A549 (cell line): ENCODE measurements at regions not wholly inside any gene's neighbourhood (a gene's known extent, or its start where the extent isn't known, plus 50 kb on each side); places are given as distances from the start of the nearest gene placed in this dataset.

Experiments
- ATAC-seq, 2 experiments: fragments of 200-7000 bp in 1 of 2; fragments of >200 bp in 1 of 2; cut with Nextera tagmentation in 1 of 2; cut with Tn5 transposase in 1 of 2; 3 replicates each; pipeline versions ENCODE4 v1.8.0 to v1.9.1; 2018 to 2020; ENCODE audit warnings: mild to moderate bottlenecking in 1 of 2, moderate library complexity in 1 of 2
- CTCF ChIA-PET: fragments of 300-600 bp; sonication (Branson Sonifier 250); formaldehyde crosslinking; extraction: SDS; loops from one replicate; lab custom pipeline; 2021; ENCODE audit warnings: antibody characterized with exemption, inconsistent platforms; lab: Yijun Ruan, JAX
- POLR2A ChIA-PET: fragments of 350-600 bp; formaldehyde crosslinking; extraction: SDS; loops from one replicate; lab custom pipeline; 2021; ENCODE audit warnings: antibody characterized with exemption, inconsistent platforms; lab: Yijun Ruan, JAX
- DNase-seq, 2 experiments: peaks; one replicate each; pipeline versions ENCODE4 v3.0.0 to v3.0.0-alpha.2; 2011 to 2016; ENCODE audit warnings: low read depth in 1 of 2, low spot score in 1 of 2
- FAIRE-seq: peaks from 2 replicates; lab custom pipeline; 2011; peaks lifted over from hg19 to GRCh38; lab: Jason Lieb, UNC
- H3K27ac ChIP-seq, 2 experiments: fragments of >200 bp; sonication (Bioruptor Twin); formaldehyde crosslinking; 3 replicates each; pipeline ENCODE4 v1.5.1; 2016 to 2017
- H3K4me1 ChIP-seq: fragments of >200 bp; sonication (Bioruptor Twin); formaldehyde crosslinking; 3 replicates; pipeline ENCODE4 v1.6.1; 2016
- H3K4me2 ChIP-seq: fragments of >200 bp; sonication (Bioruptor Twin); formaldehyde crosslinking; 3 replicates; pipeline ENCODE4 v1.6.1; 2016
- H3K4me3 ChIP-seq: fragments of >200 bp; sonication (Bioruptor Twin); formaldehyde crosslinking; 3 replicates; pipeline ENCODE4 v1.5.1; 2016
- H3K9me3 ChIP-seq: fragments of >200 bp; sonication (Bioruptor Twin); formaldehyde crosslinking; 3 replicates; pipeline ENCODE4 v1.6.1; 2016
- CBX2 ChIP-seq: fragments of 200-600 bp; sonication (generic); IDR thresholded peaks from 2 replicates; pipeline ENCODE4 v1.6.1; 2016; ENCODE audit warnings: low read depth, mild to moderate bottlenecking, borderline replicate concordance
- CEBPB ChIP-seq, 2 experiments: fragments of >200 bp in 1 of 2; sonication (Bioruptor Twin) in 1 of 2; formaldehyde crosslinking in 1 of 2; IDR thresholded peaks; 2 replicates each; pipeline ENCODE4 v1.6.1; 2012 to 2016
- CTCF ChIP-seq: fragments of >200 bp; sonication (Bioruptor Twin); formaldehyde crosslinking; IDR thresholded peaks from 3 replicates; pipeline ENCODE4 v1.5.1; 2016
- E2F6 ChIP-seq: IDR thresholded peaks from 2 replicates; pipeline ENCODE4 v1.6.1; 2012; ENCODE audit warnings: low read depth, borderline replicate concordance
- EHF ChIP-seq: fragments of 250-450 bp; sonication (Bioruptor Pico); IDR thresholded peaks from 2 replicates; pipeline ENCODE4 v1.5.0; 2020; ENCODE audit warnings: mild to moderate bottlenecking
- EHMT2 ChIP-seq: fragments of 200-600 bp; sonication (generic); IDR thresholded peaks from 2 replicates; pipeline ENCODE4 v1.6.1; 2016; ENCODE audit warnings: antibody characterized with exemption, low read depth, mild to moderate bottlenecking, moderate library complexity
- EP300 ChIP-seq, 2 experiments: fragments of >200 bp; sonication (Bioruptor Twin); formaldehyde crosslinking; IDR thresholded peaks; 2 replicates in 1 of 2; 3 replicates in 1 of 2; pipeline ENCODE4 v1.6.1; 2016 to 2017
- FOSL2 ChIP-seq, 2 experiments: fragments of 450-650 bp in 1 of 2; fragments of >200 bp in 1 of 2; sonication (Bioruptor Twin) in 1 of 2; formaldehyde crosslinking; IDR thresholded peaks; 2 replicates each; pipeline versions ENCODE4 v1.5.0 to v1.6.1; 2016 to 2020; ENCODE audit warnings: mild to moderate bottlenecking in 1 of 2, moderate library complexity in 1 of 2
- FOXS1 ChIP-seq: fragments of 250-450 bp; sonication (Bioruptor Pico); IDR thresholded peaks from 2 replicates; pipeline ENCODE4 v1.5.0; 2020; ENCODE audit warnings: mild to moderate bottlenecking, moderate library complexity
- GATA3 ChIP-seq: IDR thresholded peaks from 2 replicates; pipeline ENCODE4 v1.6.1; 2012; ENCODE audit warnings: borderline replicate concordance
- HES2 ChIP-seq: fragments of >200 bp; sonication (Bioruptor Twin); formaldehyde crosslinking; IDR thresholded peaks from 2 replicates; pipeline ENCODE4 v1.6.1; 2016
- HEYL ChIP-seq: fragments of 250-450 bp; sonication (Bioruptor Pico); IDR thresholded peaks from 2 replicates; pipeline ENCODE4 v1.8.0; 2021; ENCODE audit warnings: mild to moderate bottlenecking, moderate library complexity
- JUN ChIP-seq, 2 experiments: fragments of >200 bp; sonication (Bioruptor Twin); formaldehyde crosslinking; IDR thresholded peaks; 2 replicates in 1 of 2; 3 replicates in 1 of 2; pipeline ENCODE4 v1.6.1; 2016 to 2017
- KDM1A ChIP-seq: fragments of 200-600 bp; sonication (generic); IDR thresholded peaks from 2 replicates; pipeline ENCODE4 v1.6.1; 2016; ENCODE audit warnings: low read depth, mild to moderate bottlenecking
- MAX ChIP-seq: IDR thresholded peaks from 2 replicates; pipeline ENCODE4 v1.6.1; 2012
- MAZ ChIP-seq: fragments of 150-350 bp; IDR thresholded peaks from 2 replicates; pipeline ENCODE4 v1.6.1; 2014; ENCODE audit warnings: antibody characterized with exemption, low read depth, low read length, borderline replicate concordance
- NFE2L2 ChIP-seq: fragments of 150-350 bp; conservative IDR thresholded peaks from 2 replicates; pipeline ENCODE4 v1.6.1; 2014; ENCODE audit warnings: low read length
- NPAS2 ChIP-seq: fragments of 250-450 bp; sonication (Bioruptor Pico); IDR thresholded peaks from 2 replicates; pipeline ENCODE4 v1.8.0; 2022; ENCODE audit warnings: mild to moderate bottlenecking, moderate library complexity, borderline replicate concordance
- PHF8 ChIP-seq: fragments of 200-600 bp; sonication (generic); IDR thresholded peaks from 2 replicates; pipeline ENCODE4 v1.6.1; 2016; ENCODE audit warnings: low read depth, mild to moderate bottlenecking, antibody characterized with exemption, moderate library complexity, borderline replicate concordance
- POLR2AphosphoS2 ChIP-seq: conservative IDR thresholded peaks from 2 replicates; pipeline ENCODE4 v1.6.1; 2012; ENCODE audit warnings: low read length, improper control_type of control experiment, inconsistent platforms
- RCOR1 ChIP-seq: fragments of 150-350 bp; IDR thresholded peaks from 2 replicates; pipeline ENCODE4 v1.6.1; 2014; ENCODE audit warnings: antibody characterized with exemption, low read length, low read depth
- RNF2 ChIP-seq: fragments of 200-600 bp; sonication (generic); IDR thresholded peaks from 2 replicates; pipeline ENCODE4 v1.6.1; 2016; ENCODE audit warnings: low read depth, mild to moderate bottlenecking, antibody characterized with exemption, moderate library complexity, borderline replicate concordance
- TFCP2L1 ChIP-seq: fragments of 250-450 bp; sonication (Bioruptor Pico); IDR thresholded peaks from 2 replicates; pipeline ENCODE4 v1.5.0; 2021; ENCODE audit warnings: mild to moderate bottlenecking
- ZNF302 ChIP-seq: fragments of 250-450 bp; sonication (Bioruptor Pico); IDR thresholded peaks from 2 replicates; pipeline ENCODE4 v1.9.0; 2021; ENCODE audit warnings: inconsistent platforms, mild to moderate bottlenecking, moderate library complexity
- ZSCAN20 ChIP-seq: fragments of 250-450 bp; sonication (Bioruptor Pico); IDR thresholded peaks from 2 replicates; pipeline ENCODE4 v1.8.0; 2022; ENCODE audit warnings: mild to moderate bottlenecking, moderate library complexity
- WGBS: methylation state at CpG from one replicate; pipeline ENCODE4 v1.1.6; 2017; ENCODE audit errors: missing lambda C conversion rate; 5-methylcytosine and 5-hydroxymethylcytosine counted together

- Histone ChIP-seq H3K9me3 (no peaks in the 10 kb centered on the region), H3K4me2 (peak overlapping the region; percentile 19; the same call in 1 of the 3 replicates), H3K4me3 (no peak overlapping the region), H3K27ac (peak overlapping the region in 1 of 2 experiments; percentile 45; a peak in 1 of 6 replicates), H3K4me1 (peaks cover 26% of the 10 kb centered on the region)
- no peak for TF ChIP-seq MAZ
- TF ChIP-seq CEBPB (IDR thresholded peaks at IDR 0.05): peak; percentile 37 to 69; a peak in 3 of 4 replicates
- DNase-seq (no peak), ATAC-seq (no peak), FAIRE-seq (no peak)
- CTCF ChIA-PET: no interaction called here
- POLR2A ChIA-PET: no interaction called here
Observed at GRCh38 chr2:145000376-145000775, 480.5 kb upstream of the ZEB2 start.

- Histone ChIP-seq H3K4me3 (no peak overlapping the region), H3K4me2 (peak overlapping the region; percentile 19; the same call in 1 of the 3 replicates), H3K4me1 (peaks cover 26% of the 10 kb centered on the region), H3K9me3 (no peaks in the 10 kb centered on the region), H3K27ac (peak overlapping the region in 1 of 2 experiments; percentile 45; a peak in 1 of 6 replicates)
- DNase-seq (no peak), FAIRE-seq (no peak), ATAC-seq (no peak)
- 31% methylated on average over 1 of the region's 1 CpG for WGBS
- CTCF ChIA-PET: no interaction called here
- POLR2A ChIA-PET: no interaction called here
- TF ChIP-seq MAX (no peak), E2F6 (no peak), EHMT2 (0 out of 2 replicates have a peak, but pooled peaks have one; percentile 36), ZNF302 (no peak), RCOR1 (no peak), EHF (no peak), HES2 (no peak), NFE2L2 (no peak)
Observed at GRCh38 chr2:144999936-145000335, 480.0 kb upstream of the ZEB2 start.

- ATAC-seq (no peak), DNase-seq (no peak), FAIRE-seq (no peak)
- Histone ChIP-seq H3K27ac (no peak overlapping the region), H3K4me1 (peaks cover 30% of the 10 kb centered on the region), H3K9me3 (no peaks in the 10 kb centered on the region), H3K4me3 (no peak overlapping the region), H3K4me2 (no peak overlapping the region)
- TF ChIP-seq CTCF: no peak
- CTCF ChIA-PET: no interaction called here
- 92% methylated on average over 7 of the region's 7 CpGs for WGBS
- POLR2A ChIA-PET: no interaction called here
Observed at GRCh38 chr2:144999071-144999875, 479.4 kb upstream of the ZEB2 start.

GRCh38 chr2:144998435-144998834 is 478.5 kb upstream of the ZEB2 start:
- no peak for ATAC-seq
- no peak for FAIRE-seq
- Histone ChIP-seq H3K4me1 (peaks cover 30% of the 10 kb centered on the region), H3K27ac (no peak overlapping the region), H3K9me3 (no peaks in the 10 kb centered on the region), H3K4me2 (no peak overlapping the region), H3K4me3 (no peak overlapping the region)
- POLR2A ChIA-PET: no interaction called here
- CTCF ChIA-PET: no interaction called here
- WGBS: 71% methylated on average over 4 of the region's 4 CpGs
- TF ChIP-seq FOSL2 (IDR thresholded peaks at IDR 0.05): no peak
- no peak for TF ChIP-seq FOSL2 (CRISPR knock-in tag; IDR thresholded peaks at IDR 0.05)
- no peak for TF ChIP-seq RNF2
- no peak for TF ChIP-seq HEYL (CRISPR knock-in tag)
- TF ChIP-seq PHF8: no peak
- no peak for TF ChIP-seq CBX2
- TF ChIP-seq KDM1A: no peak
- no peak for TF ChIP-seq JUN (IDR thresholded peaks at IDR 0.05)
- TF ChIP-seq GATA3: no peak
- TF ChIP-seq POLR2AphosphoS2: no peak
- no peak for TF ChIP-seq TFCP2L1 (CRISPR knock-in tag)
- TF ChIP-seq ZSCAN20: no peak
- TF ChIP-seq EP300 (IDR thresholded peaks at IDR 0.05): no peak
- TF ChIP-seq NFE2L2: no peak
- no peak for TF ChIP-seq FOXS1 (CRISPR knock-in tag)
- TF ChIP-seq NPAS2 (CRISPR knock-in tag): no peak
- no peak for DNase-seq
